ENCODE measurements at regions not wholly inside any gene's neighbourhood (a gene's known extent, or its start where the extent isn't known, plus 50 kb on each side); places are given as distances from the start of the nearest gene placed in this dataset.

DNA sequence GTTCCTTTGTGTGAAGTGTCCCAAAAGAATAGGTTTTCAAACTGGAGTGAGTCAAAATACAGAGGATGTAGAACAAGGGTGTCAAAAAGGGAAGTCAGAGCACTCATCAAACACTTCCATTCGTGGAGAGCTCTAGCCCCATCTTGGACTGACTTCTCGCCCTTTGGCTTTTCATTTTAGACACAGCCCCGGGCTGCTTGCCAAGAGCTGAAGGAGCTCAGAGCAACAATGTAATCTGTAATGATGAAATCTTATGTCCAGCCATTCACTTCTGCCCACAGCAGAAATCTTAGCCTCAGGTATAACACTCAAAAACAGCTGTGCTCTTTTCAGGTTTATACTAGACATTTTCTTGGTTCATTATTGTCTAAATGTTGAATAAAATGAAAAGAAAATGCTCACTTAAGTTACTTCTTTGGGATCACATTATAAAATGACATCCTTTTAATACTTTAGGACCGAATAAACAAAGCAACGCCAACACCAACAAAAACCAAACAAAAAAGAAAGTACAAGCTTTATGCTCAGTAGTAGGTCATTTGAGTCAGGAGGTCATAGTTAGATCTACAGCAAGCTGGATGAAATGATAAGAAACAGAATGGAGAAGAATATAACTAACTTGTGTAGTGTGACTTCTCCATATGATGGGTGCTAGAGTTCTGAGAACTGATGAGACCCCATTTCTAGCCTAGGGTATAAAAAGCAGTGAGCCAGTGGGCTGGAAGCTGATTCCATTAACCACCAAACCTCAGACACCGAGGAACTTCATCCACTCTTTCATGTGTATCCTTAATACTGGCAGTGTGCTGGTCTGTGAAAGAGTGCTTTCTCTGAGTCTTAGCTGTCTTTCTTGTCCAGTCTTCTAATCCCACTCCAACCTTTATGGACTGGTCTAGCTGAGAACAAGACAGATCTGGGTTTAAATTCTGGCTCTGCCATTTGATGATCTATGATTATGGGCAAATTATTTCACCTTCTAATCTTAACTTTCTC is 131.8 kb upstream of the SLC7A14 start:
- Histone ChIP-seq H3K36me3 (ENCODE audit: insufficient read depth, low read length) (no peaks in the 10 kb centered on the region), H3K9ac (ENCODE audit: insufficient read length) (no peak overlapping the region), H3K4me3 (no peak overlapping the region), H3K9me3 (ENCODE audit: low read depth, low read length) (no peaks in the 10 kb centered on the region), H3K27ac (no peak overlapping the region)
- DNase-seq (ENCODE audit: low read depth, low spot score) = no peak
- TF ChIP-seq FOXP2 (optimal IDR thresholded peaks at IDR 0.05; ENCODE audit: control extremely low read depth, extremely low read length, insufficient read depth) = no peak
- no peak for TF ChIP-seq EZH2 (IDR thresholded peaks at IDR 0.05)
- no peak for TF ChIP-seq POLR2AphosphoS5 (IDR thresholded peaks at IDR 0.05; ENCODE audit: borderline replicate concordance, low read depth, low read length)

DNA sequence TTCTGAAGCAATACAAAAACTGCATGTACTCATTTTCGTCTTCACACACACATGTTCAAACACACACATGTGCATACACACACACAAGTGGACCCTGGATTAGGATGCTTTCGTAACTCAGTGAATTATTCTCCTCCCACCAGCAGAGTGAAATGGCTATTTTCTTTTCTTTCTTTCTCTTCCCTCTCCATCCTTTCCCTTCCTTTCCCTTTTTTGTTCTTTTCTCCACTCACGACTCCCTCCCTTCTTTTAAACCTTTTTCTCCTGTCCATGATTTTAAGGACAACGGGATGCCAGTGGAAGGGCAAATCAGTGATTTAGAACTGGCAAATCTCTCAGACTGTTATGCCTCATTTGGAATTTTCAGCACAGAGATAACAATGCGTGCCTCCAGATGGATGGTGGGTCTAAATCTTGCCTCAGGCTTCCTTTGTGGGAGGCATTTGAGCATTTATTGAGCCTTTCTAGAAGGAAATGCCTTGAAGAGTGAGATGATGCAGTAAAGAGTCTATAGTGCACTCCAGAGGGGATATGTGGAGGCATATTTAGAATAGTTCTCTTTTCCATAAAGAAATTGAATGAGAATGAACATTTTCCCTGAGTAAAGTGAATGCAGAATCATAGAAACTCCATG is 130.4 kb upstream of the SLC7A14 start:
- TF ChIP-seq EZH2 (IDR thresholded peaks at IDR 0.05) (no peak), POLR2AphosphoS5 (IDR thresholded peaks at IDR 0.05; ENCODE audit: borderline replicate concordance, low read depth, low read length) (no peak), FOXP2 (optimal IDR thresholded peaks at IDR 0.05; ENCODE audit: control extremely low read depth, extremely low read length, insufficient read depth) (no peak)
- Histone ChIP-seq H3K9ac (ENCODE audit: insufficient read length) (no peak overlapping the region), H3K27ac (no peak overlapping the region), H3K4me3 (no peak overlapping the region), H3K36me3 (ENCODE audit: insufficient read depth, low read length) (no peaks in the 10 kb centered on the region), H3K9me3 (ENCODE audit: low read depth, low read length) (no peaks in the 10 kb centered on the region)
- no peak for DNase-seq (ENCODE audit: low read depth, low spot score)

- Histone ChIP-seq H3K27ac (no peak overlapping the region), H3K4me3 (no peak overlapping the region), H3K9me3 (ENCODE audit: low read depth, low read length) (no peaks in the 10 kb centered on the region), H3K9ac (ENCODE audit: insufficient read length) (no peak overlapping the region), H3K36me3 (ENCODE audit: insufficient read depth, low read length) (no peaks in the 10 kb centered on the region)
- no peak for DNase-seq (ENCODE audit: low read depth, low spot score)
- TF ChIP-seq EZH2 (IDR thresholded peaks at IDR 0.05) (no peak), POLR2AphosphoS5 (IDR thresholded peaks at IDR 0.05; ENCODE audit: borderline replicate concordance, low read depth, low read length) (no peak), FOXP2 (optimal IDR thresholded peaks at IDR 0.05; ENCODE audit: control extremely low read depth, extremely low read length, insufficient read depth) (no peak)
These were observed 129.0 kb upstream of the SLC7A14 start for GRCh38 chr3:170714562-170715535.

- Histone ChIP-seq H3K4me3 (no peak overlapping the region), H3K36me3 (ENCODE audit: insufficient read depth, low read length) (no peaks in the 10 kb centered on the region), H3K9me3 (ENCODE audit: low read depth, low read length) (no peaks in the 10 kb centered on the region), H3K27ac (no peak overlapping the region), H3K9ac (ENCODE audit: insufficient read length) (no peak overlapping the region)
- TF ChIP-seq POLR2AphosphoS5 (IDR thresholded peaks at IDR 0.05; ENCODE audit: borderline replicate concordance, low read depth, low read length) (no peak), EZH2 (IDR thresholded peaks at IDR 0.05) (no peak)
- DNase-seq (ENCODE audit: low read depth, low spot score) = no peak
These were observed 128.2 kb upstream of the SLC7A14 start for GRCh38 chr3:170714122-170714521.

DNA sequence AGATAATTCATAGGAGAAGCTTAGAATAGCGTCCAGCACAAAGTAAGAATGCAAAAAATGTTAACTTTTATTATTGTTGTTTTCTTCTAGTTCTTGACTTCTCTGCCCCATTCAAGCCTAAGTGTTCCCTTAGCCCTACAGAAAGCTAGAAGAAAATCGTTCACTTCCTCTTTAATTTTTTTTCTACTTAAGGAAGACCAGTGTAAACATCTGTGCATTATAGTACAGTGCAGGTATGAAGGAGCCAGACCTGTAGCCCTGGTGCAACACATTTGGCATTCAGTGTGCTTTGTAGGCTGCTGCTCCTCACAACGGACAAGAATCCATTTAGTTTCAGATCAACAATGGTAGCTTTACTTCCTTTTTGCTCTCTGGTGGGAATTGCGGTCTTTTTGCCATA is 127.8 kb upstream of the SLC7A14 start:
- Histone ChIP-seq H3K36me3 (ENCODE audit: insufficient read depth, low read length) (no peaks in the 10 kb centered on the region), H3K9me3 (ENCODE audit: low read depth, low read length) (no peaks in the 10 kb centered on the region), H3K4me3 (no peak overlapping the region), H3K9ac (ENCODE audit: insufficient read length) (no peak overlapping the region), H3K27ac (no peak overlapping the region)
- TF ChIP-seq FOXP2 (optimal IDR thresholded peaks at IDR 0.05; ENCODE audit: control extremely low read depth, extremely low read length, insufficient read depth) = no peak
- no peak for TF ChIP-seq POLR2AphosphoS5 (IDR thresholded peaks at IDR 0.05; ENCODE audit: borderline replicate concordance, low read depth, low read length)
- no peak for TF ChIP-seq EZH2 (IDR thresholded peaks at IDR 0.05)
- no peak for DNase-seq (ENCODE audit: low read depth, low spot score)

DNA sequence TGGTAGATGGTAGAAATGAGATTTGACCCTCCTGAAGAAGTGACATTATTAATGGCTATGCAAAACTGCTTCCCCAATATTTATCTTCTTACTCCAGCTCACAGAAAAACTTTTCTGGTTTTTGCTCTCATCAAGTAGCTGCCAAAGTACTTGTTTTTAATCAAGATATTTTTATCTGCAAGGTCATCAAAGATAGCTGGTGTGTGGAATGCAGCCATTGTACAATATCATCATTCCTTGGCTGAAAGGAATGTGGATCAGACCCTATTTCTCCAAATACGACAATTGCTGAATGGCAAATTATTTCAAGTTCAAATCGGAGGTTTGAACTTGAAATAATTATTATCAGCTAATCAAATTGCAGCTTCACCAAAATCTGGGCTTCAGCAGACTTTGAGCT is 126.9 kb upstream of the SLC7A14 start:
- TF ChIP-seq POLR2AphosphoS5 (IDR thresholded peaks at IDR 0.05; ENCODE audit: borderline replicate concordance, low read depth, low read length) (no peak), FOXP2 (optimal IDR thresholded peaks at IDR 0.05; ENCODE audit: control extremely low read depth, extremely low read length, insufficient read depth) (no peak), EZH2 (IDR thresholded peaks at IDR 0.05) (no peak)
- H3K9ac ChIP-seq (ENCODE audit: insufficient read length) = no peak overlapping the region
- no peak for DNase-seq (ENCODE audit: low read depth, low spot score)
- no peaks in the 10 kb centered on the region for H3K9me3 ChIP-seq (ENCODE audit: low read depth, low read length)
- no peaks in the 10 kb centered on the region for H3K36me3 ChIP-seq (ENCODE audit: insufficient read depth, low read length)
- no peak overlapping the region for H3K27ac ChIP-seq
- no peak overlapping the region for H3K4me3 ChIP-seq

DNA sequence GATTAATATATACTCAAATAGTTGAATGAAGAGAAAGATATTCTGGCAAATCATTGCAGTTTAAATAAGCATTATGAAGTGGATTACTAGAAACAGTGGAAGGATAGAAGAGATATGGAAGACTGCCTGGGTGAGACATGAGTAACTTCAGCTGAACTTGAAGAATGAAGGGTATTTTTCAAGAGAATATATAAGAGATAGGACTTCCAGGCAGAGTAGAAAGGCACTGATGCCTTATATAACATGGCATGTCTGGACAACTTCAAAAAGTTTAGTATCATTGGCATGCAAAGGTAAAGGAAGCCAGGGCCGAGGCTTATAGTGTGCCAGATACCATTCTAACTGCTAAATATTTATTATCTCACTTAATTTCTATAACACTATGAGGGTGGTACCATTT is 126.5 kb upstream of the SLC7A14 start:
- Histone ChIP-seq H3K9me3 (ENCODE audit: low read depth, low read length) (no peaks in the 10 kb centered on the region), H3K36me3 (ENCODE audit: insufficient read depth, low read length) (no peaks in the 10 kb centered on the region), H3K4me3 (no peak overlapping the region), H3K9ac (ENCODE audit: insufficient read length) (no peak overlapping the region), H3K27ac (no peak overlapping the region)
- no peak for TF ChIP-seq POLR2AphosphoS5 (IDR thresholded peaks at IDR 0.05; ENCODE audit: borderline replicate concordance, low read depth, low read length)
- TF ChIP-seq FOXP2 (optimal IDR thresholded peaks at IDR 0.05; ENCODE audit: control extremely low read depth, extremely low read length, insufficient read depth) = no peak
- TF ChIP-seq EZH2 (IDR thresholded peaks at IDR 0.05) = no peak
- no peak for DNase-seq (ENCODE audit: low read depth, low spot score)

GRCh38 chr3:170711786-170712185 is 125.9 kb upstream of the SLC7A14 start:
- TF ChIP-seq POLR2AphosphoS5 (IDR thresholded peaks at IDR 0.05; ENCODE audit: borderline replicate concordance, low read depth, low read length) (no peak), FOXP2 (optimal IDR thresholded peaks at IDR 0.05; ENCODE audit: control extremely low read depth, extremely low read length, insufficient read depth) (no peak)
- H3K9ac ChIP-seq (ENCODE audit: insufficient read length) = no peak overlapping the region
- no peak overlapping the region for H3K27ac ChIP-seq
- H3K4me3 ChIP-seq = no peak overlapping the region
- no peak for DNase-seq (ENCODE audit: low read depth, low spot score)
- H3K9me3 ChIP-seq (ENCODE audit: low read depth, low read length) = no peaks in the 10 kb centered on the region
- no peaks in the 10 kb centered on the region for H3K36me3 ChIP-seq (ENCODE audit: insufficient read depth, low read length)
